GM18508 (cell line): ENCODE measurements at regions not wholly inside any gene's neighbourhood (a gene's known extent, or its start where the extent isn't known, plus 50 kb on each side); places are given as distances from the start of the nearest gene placed in this dataset.
"Not testable (repeated sequence)": the region's sequence is repeated elsewhere in the genome, so short reads cannot be mapped to it uniquely, and the experiment has no call there.

Source experiments
- ATAC-seq: cut with Tn5 transposase; IDR thresholded peaks from one replicate; pipeline ENCODE4 v1.9.1; 2021; ENCODE audit warnings: moderate number of reproducible peaks; ENCODE audit not compliant: insufficient read depth, unreplicated experiment

DNA sequence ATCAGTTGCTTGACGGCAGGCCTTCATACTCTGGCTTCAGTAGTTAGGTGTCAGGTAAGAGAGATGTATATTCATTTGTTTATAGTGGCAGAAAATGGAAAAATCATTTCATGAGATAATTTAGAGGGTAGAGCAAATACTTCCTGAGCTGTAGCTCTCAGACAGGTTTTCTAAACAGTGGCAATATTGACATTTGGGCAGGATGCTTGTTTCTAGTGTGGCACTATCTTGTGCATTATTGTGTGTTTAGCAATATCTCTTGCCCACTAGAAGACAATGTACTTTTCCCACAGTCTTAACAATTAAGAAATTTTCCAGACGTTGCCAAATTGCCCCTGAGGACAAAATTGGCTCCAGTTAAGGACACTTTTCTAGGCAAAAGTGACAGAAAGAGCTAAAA, 1143.1 kb downstream of the PLA2G4A start:
- no peak for ATAC-seq

DNA sequence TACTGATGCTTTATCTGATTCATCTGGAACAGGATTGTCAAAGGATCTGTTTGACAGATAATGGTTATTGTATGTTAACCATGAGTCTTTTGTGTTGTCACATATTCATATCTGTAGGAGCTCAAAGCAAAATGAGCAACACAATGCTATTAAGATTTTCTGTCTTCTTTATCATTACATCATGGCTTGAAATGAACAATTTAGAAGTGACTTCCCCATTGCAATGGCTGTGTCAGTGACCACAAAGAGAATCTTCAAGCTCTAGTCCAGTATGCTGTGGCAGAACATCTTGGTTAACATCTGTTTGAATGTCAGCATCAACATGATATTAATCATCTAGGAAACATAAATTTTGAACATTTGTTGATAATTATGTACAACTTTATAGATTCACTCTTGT, 1148.5 kb downstream of the PLA2G4A start:
- no peak for ATAC-seq

DNA sequence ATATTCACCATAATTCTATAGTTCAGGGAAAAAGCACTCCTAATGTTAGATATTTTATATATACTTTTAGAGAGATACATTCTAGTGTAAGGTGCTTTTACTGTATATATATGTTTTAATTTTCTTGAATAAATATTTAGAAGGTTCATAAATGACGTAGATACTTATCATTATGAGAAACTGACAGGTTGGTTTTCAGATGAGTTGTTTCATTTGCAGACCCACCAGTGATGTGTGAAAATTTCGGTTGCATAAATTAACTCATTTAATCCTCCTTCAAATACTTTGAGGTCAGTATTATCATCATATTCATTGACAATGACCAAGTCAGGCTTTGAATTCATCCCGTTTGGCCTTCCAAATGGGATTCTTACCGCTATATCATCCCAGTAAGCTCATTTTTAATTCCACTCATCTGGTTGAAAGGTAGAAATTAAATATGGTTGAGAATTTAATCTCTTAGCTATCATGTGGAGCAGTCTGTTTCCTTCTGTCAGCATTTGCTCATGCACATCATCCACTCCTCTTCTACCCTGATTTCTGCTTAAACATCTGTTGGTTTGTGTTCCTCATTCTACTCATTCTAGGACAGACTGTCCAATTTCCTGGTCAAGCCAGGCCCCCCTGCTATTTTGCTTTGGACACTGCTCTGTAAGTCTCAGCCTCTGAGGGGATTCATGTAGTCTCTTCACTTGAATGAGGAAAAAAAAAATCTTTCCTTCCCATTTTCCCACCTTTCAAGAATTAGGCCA, 1156.6 kb downstream of the PLA2G4A start:
- peak; percentile 37 for ATAC-seq

DNA sequence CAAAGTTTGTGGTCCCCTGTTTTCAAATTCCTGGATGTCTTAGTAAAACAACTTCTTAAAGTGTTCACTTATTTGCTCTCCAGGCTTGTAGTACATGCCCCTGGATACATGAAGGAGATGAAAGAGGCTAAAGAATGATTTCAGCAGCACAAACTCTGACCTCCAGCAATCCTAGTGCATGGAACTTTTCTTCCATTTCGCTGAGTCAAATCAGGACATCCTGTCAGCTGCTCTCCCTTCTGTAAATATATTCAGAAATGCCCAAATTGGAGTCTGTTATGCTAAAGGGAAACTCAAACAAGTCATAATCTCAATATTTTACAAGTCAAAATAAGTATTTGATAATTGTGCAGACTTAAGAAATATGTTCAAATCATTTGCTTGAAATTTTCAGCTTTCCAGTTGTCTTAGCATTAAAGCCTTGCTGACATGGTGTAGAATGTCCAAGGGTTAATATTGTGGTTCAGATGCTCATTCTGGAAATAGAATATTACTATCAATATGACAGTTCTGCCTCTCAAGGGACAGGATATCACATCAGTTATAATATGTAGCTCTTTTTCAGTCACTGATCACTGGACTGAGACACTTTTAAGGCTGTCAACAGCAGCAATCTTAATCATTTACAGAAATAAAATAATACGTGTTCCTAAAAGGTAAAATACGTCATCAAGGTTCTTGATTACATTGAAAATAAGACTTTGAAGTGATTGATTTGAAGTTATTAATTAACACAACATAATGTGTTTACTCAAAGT, 1157.3 kb downstream of the PLA2G4A start:
- peak; percentile 69 for ATAC-seq

DNA sequence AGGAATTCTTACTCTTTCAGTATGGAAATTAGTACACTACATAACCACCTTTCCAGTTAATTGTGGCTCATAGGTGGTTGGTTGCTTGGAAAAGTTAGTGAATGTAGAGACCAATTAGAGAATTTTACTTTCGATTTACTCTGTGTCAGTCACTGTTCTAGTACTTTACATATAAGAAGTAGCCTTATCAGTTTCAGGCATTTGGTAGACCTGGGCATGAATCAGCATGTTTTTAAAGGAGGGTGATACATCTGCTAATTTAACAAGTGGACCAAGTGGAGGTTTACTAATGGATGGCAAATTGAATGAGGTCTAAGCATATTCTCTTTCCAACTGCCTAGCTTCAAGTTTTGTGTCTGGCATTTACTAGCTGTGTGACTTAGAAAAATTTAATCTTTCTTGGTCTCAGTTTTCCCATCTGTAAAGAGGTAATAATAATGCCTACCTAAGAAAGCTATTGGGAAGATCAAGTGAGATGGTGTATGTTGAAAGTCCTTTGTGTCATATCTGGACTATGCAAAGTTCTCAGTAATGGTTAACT, 1158.6 kb downstream of the PLA2G4A start:
- no peak for ATAC-seq

DNA sequence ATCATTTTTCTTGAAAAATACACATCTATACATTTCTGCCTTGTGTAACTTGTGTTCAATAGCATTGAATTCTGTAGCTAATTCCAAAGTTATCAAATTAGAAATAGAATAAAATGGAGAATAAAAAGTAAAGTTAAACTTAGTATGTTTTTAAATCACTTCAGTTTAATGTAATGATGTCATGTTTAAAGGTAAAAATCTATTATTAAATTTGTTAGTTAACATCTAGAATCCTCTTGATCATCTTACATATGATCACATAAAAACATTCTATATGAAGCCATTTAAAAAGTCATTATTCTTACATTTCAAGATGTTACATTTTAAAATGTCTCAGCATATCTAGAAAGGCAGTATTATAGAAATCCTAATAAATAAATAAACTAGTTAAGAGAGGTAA, 1163.2 kb downstream of the PLA2G4A start:
- ATAC-seq, result no peak

DNA sequence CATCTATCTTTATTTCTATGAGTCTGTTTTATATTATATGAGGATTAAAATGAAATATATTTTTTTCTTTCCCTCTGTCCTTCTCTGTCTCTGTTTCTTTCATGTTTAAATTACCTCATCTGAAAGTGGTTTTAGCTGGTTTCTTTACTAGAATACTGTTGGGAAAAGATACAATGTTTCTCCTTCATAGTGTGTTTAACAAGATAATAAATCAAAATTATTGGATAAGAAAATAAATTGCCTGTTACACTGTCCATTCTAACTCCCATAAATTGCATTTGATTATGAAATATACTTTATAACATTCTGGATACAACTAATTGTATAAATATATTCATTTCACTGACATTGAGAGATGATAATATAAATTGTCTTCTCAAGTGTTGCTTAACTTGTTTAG, 1168.0 kb downstream of the PLA2G4A start:
- no peak for ATAC-seq

DNA sequence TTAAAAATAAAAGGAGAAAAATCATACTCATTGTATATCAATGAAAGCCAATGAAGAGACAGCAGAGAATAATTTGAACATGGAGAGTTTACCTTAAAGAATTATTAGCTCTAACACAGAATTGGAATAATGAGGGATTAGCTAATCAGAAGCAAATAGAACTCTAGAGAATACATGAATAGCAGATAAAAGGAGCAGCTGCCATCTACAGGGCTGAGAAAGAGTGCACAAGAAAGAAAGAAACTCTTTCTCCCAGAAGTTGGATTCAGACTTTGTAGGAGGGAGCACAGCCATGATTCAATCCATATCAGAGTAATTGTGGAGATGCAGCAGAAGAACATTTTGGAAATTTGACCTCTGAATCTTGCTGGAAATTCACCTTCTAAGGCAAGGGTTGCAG, 1171.2 kb downstream of the PLA2G4A start:
- ATAC-seq, result no peak

DNA sequence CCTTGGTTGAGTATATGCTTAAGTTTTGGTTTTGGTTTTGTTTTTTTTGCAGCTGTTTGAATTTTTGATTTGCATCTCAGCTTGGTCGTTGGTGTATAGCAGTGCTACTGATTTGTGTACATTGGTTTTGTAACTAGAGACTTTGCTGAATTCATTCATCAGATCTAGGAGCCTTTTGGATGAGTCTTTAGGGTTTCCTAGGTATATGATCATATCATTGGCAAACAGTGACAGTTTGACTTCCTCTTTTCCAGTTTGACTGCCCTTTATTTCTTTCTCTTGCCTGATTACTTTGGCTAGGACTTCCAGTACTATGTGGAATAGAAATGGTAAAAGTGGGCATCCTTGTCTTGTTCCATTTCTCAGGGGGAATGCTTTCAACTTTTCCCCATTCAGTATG, 1174.9 kb downstream of the PLA2G4A start:
- ATAC-seq, result not testable (repeated sequence)

DNA sequence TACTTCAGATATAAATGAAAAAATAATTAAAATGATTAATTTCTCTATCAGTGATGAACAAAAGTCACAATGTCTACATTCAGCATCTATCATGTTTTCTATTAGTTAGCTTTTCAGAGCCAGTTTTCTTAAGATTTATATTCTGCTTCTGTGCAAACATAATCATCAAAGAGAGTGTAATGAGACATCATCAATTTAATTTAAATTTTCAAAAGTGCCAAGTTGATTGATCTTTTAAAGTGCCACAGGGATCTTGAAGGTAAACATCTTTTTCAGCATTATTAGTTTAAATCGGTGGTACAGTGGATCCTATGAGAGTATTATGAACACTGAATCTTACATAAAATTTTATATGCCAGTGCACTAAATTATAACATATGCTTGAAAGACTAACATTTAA, 1176.1 kb downstream of the PLA2G4A start:
- ATAC-seq, result no peak

DNA sequence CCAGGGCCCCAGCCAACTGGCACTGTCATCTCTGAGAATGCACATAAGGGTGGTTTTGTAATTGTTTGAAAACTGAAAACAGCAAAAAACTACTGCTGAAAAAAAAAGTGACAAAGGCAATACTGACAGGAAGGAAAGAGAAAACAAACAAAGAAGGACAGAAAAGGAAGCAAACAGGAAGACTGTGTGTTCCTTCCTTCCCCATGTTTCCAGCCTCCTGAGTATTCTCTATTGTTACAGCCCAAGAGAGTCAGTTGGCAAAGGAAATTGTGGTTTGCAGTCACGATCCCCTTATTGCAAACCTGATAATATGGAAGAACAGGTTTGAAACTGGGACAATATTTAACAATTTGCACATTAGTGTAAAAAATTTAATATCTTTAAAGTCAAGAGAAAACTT, 1177.6 kb downstream of the PLA2G4A start:
- no peak for ATAC-seq

DNA sequence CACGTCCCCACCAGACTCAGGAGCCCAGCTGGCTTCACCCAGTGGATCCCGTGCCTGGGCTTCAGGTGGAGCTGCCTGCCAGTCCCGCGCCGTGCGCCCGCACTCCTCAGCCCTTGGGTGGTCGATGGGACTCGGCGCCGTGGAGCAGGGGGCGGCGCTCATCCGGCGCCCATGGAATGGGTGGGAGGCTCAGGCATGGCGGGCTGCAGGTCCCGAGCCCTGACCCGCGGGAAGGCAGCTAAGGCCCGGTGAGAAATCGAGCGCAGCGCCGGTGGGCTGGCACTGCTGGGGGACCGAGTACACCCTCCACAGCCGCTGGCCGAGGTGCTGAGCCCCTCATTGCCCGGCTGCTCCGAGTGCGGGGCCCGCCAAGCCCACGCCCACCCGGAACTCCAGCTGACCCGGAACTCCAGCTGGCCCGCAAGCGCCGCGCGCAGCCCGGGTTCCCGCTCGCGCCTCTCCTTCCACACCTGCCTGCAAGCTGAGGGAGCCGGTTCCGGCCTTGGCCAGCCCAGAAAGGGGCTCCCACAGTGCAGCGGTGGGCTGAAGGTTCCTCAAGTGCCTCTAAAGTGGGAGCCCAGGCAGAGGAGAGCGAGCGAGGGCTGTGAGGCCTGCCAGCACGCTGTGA, 1184.6 kb downstream of the PLA2G4A start:
- ATAC-seq, result not testable (repeated sequence)

DNA sequence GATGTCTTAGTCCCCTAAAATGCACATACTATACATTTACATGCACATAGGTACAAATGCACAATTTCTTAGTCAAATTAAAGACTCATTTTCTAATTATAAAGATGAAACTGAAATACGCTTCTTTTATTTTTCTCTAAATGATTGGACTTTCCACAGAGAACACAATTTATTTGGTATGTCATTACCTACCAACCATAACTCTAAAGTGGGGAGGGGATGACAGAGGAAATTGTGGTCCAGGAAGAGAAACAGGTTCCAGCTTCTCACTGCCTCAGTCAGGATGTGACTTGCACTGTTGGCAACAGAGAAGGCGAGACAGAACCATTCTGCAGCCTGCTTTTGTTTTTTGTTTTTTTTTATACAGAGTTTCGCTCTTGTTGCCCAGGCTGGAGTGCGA, 1189.2 kb downstream of the PLA2G4A start:
- no peak for ATAC-seq

DNA sequence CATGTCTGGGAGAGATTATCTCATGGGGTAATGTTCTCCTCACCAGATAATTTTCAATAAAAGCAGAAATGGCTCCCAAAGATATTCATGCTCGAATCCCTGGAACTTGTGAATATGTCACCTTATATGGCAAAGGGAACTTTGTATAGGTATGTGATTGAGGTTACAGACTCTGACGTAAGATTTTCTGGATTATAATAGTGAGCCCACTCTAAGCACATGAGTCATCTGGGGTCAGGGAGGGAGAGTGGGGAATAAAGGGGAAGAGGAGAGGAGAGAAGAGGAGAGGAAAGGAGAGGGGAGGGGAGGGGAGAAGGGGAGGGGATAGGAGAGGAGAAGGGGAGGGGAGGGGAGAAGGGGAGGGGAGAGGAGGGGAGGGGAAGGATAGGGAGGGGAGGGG, 1193.9 kb downstream of the PLA2G4A start:
- no peak for ATAC-seq

DNA sequence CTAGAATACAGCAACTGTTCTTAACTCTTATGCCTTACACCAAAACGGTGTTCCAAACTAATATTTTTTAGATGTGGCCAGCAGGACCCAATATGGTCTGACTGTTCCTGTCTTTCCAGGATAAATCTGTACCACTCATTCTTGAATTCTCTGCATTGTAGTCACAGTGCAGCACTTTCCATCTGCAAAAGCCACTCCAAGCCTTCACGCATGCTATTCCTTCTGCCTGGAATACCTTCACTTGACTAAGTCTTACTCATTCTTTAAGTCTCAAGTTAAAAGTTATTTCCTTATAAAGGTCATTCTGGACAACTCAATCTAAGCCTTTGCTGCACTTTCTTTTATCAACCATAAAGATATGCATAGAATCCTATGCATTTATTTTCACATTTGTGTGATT, 1194.5 kb downstream of the PLA2G4A start:
- ATAC-seq, result no peak

DNA sequence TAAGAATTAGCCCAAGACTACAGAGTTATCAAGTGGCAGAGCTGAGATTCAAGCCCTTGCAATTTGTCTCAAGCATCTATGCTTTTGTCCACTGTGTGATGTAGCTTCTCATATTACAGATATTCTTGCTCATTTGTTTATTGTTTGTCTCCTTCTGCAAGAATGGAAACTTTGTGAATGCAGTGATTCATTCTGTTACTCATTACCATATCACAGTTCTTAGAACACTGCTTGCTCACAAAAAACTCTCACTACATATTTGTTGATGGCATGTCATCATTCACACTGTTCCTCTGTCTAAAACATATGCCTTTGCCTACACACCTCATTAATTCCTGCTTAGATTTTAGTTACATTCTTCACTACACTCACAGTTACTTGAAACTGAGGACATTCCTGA, 1198.9 kb downstream of the PLA2G4A start:
- ATAC-seq, result no peak

DNA sequence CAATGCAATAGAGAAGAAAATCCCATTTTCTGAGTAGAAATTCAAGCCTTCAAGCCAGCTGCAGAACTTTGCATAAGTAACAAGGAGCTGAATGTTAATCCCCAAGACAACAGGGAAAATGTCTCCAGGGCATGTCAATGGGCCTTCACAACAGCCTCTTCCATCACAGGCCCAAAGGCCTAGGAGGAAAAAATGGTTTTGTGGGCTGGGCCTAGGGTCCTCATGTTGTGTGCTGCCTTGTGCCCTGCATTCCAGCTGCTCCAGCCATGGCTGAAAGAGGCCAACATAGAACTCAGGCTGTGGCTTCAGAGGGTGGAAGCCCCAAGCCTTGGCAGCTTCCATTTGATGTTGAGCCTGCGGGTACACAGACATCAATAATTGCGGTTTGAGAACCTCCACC, 1208.8 kb downstream of the PLA2G4A start:
- not testable (repeated sequence) for ATAC-seq

DNA sequence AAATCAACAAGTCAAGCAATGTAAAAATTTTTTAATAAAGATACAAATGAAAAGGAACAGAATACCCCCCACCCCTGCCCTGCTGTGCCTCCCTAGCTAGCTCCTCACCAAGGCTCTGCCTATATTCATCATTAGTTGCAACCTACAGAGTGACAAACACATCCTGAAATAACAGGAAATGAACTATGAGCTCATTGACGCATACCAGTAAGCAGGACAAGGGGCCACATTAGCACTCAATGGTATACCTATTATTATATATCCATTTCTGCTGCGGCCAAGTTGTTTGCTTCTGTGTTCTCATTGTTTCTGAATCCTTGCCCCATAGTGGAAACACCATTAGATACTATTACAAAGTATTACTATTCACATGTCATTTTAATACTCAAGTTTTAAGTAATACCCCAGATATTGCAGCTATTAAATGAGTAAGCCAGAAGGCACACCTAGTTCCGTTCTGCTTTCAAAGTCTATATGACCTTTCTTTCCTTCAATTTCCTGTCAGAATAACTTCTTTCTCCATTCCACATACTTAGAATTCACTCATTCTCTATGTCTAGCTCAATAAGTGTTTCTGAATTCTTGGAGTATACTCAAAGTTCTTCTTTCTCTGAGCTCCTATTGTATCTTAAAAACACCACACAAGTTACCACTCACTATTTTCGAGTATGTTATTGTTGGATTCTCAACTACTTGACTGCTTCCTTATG, 1214.9 kb downstream of the PLA2G4A start:
- no peak for ATAC-seq

DNA sequence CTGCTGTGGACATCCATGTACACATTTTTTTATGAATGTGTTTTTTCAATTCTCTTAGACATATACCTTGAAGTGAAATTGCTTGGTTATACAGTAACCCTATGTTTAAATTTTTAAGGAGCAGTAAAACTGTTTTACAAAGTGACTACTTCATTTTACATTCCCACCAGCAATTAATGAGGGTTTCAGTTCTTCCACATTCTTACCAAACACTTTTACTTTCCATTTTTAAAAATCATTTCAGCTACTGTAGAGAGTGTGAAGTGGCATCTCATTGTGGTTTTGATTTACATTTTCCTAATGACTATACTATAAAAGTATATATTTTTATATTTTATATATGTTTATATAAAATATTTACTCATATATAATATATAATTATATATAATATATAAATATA, 1221.5 kb downstream of the PLA2G4A start:
- ATAC-seq, result no peak

DNA sequence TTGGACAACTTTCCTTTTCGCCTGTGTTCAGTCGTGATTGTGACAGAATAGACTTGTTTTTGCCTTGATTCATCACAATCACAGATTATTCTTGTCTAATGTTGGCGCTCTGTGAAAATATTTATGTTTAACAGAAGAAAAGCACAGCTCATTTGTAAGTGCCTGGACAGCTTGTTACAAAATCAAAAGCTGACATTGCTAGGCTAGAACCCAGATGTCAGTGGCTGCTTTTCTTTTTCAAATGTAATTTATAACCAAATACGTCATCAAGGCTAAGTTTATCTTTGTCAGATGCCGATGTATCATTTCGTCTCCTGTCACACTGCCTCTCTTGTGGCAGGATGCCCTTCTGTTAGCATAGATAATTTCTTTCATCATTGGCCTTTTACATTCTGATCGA, 1227.3 kb downstream of the PLA2G4A start:
- no peak for ATAC-seq

DNA sequence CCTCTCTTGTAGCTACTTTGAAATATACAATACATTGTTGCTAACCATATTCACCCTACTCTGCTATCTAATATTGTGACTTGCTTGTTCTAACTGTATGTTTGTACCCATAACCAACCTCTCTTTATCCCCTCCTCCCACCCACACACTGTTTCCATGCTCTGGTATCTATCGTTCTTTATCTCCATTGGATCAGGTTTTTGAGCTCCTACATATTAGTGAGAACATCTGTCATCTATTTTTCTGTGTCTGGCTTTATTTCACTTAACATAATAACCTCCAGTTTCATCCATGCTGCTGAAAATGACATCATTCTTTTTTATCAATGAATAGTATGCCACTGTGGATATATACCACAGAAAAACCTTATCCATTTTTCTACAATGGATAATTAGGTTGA, 1230.1 kb downstream of the PLA2G4A start:
- no peak for ATAC-seq
